GM10266 (cell line): ENCODE measurements at regions not wholly inside any gene's neighbourhood (a gene's known extent, or its start where the extent isn't known, plus 50 kb on each side); places are given as distances from the start of the nearest gene placed in this dataset.

Experiments
- DNase-seq: peaks from one replicate; pipeline ENCODE4 v3.0.0; 2012; ENCODE audit errors: extremely low spot score
- TF ChIP-seq, protein P1 (sequence below): IDR thresholded peaks from 2 replicates; pipeline ENCODE4 v1.5.1; 2012; ENCODE audit warnings: mild to moderate bottlenecking, low read depth; ENCODE audit not compliant: control insufficient read depth, insufficient read depth; ENCODE audit errors: missing control alignments

DNA sequence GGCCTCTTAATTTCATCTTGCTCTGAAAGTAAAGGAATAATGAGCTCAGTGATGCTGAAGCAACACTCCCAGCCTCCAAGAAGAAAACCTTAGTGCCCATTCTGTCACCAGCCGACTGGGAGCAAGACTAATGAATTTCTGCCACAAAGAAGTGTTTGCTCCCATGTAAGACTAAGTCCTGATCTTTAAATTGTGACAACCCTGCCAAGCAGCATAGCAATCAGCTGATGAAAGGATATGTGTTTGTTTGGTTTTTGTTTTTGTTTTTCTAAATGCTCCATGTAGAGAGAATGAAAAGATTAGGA is 113.7 kb upstream of the PALMD start:
- TF ChIP-seq, protein P1, sequence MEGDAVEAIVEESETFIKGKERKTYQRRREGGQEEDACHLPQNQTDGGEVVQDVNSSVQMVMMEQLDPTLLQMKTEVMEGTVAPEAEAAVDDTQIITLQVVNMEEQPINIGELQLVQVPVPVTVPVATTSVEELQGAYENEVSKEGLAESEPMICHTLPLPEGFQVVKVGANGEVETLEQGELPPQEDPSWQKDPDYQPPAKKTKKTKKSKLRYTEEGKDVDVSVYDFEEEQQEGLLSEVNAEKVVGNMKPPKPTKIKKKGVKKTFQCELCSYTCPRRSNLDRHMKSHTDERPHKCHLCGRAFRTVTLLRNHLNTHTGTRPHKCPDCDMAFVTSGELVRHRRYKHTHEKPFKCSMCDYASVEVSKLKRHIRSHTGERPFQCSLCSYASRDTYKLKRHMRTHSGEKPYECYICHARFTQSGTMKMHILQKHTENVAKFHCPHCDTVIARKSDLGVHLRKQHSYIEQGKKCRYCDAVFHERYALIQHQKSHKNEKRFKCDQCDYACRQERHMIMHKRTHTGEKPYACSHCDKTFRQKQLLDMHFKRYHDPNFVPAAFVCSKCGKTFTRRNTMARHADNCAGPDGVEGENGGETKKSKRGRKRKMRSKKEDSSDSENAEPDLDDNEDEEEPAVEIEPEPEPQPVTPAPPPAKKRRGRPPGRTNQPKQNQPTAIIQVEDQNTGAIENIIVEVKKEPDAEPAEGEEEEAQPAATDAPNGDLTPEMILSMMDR: no peak
- DNase-seq: no peak

DNA sequence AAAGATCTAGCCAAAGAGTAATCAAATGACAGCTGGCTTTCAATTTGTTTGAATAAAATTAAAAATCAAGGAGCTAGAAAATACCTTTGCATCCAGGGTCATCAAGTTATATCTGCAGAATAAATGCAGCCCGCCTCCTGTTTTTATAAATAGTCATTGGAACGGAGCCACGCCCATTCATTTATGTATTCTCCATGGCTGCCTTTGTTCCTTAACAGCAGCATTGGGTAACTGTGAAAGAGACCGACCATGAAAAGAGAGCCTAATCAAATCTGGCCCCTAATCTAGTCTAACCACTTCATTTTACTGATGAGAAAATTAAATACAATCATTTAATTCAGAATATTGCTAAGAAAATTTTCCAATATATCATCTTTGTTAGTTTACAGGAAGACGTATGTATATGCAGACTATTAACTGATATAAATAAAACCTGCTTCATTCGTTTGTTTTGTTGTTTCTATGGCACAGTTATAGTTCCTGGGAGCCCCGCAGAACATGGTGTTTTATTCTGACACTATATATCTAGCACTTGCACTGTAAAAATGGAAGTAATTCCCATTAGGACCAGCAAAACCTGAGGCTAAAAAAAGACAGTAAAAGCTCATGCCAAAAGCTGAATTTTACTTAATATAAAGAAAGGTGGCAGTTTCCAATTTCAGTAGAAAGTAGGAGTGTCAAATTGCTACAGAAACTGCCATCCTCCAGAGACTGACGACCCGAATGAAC is 111.8 kb upstream of the PALMD start:
- TF ChIP-seq, protein P1: no peak
- no peak for DNase-seq

DNA sequence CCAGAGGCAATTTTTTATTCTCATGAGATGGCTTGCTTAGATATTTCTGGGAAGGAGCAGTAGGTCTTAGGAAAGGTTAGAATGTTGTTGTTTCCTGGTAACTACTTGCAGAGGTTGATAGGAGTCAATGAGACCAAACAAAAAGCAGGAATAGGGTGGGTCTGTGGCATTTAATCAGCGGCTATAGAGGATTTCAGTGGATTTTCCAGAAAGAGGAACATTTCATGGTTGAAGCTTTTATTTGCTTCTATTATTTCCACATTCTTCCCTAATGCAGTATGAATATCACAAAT is 111.3 kb upstream of the PALMD start:
- no peak for DNase-seq
- TF ChIP-seq, protein P1: no peak

DNA sequence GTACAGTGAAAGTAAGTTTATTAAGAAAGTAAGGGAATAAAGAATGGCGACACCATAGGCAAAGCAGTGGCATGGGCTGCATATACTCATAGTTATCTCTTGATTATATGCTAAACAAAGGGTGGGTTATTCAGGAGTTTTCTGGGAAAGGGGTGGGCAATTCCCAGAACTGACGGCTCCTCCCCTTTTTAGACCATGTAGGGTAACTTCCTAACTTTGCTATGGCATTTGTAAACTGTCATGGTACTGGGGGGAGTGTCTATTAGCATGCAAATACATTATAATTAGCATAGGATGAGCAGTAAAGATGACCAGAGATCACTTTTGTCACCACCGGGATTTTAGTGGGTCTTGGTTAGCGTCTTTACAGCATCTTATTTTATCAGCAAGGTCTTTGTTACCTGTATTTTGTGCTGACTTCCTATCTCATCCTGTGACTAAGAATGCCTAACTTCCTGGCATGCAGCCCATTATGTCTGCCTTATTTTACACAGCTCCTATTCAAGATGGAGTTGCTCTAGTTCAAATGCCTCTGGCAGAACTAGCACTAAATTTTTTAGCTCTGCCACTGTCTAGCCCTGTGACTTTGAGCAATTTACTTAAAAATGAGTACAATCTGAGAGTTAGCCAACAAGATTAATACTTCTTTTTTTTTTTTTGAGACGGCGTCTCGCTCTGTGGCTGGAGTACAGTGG is 110.3 kb upstream of the PALMD start:
- DNase-seq: no peak
- TF ChIP-seq, protein P1: no peak

DNA sequence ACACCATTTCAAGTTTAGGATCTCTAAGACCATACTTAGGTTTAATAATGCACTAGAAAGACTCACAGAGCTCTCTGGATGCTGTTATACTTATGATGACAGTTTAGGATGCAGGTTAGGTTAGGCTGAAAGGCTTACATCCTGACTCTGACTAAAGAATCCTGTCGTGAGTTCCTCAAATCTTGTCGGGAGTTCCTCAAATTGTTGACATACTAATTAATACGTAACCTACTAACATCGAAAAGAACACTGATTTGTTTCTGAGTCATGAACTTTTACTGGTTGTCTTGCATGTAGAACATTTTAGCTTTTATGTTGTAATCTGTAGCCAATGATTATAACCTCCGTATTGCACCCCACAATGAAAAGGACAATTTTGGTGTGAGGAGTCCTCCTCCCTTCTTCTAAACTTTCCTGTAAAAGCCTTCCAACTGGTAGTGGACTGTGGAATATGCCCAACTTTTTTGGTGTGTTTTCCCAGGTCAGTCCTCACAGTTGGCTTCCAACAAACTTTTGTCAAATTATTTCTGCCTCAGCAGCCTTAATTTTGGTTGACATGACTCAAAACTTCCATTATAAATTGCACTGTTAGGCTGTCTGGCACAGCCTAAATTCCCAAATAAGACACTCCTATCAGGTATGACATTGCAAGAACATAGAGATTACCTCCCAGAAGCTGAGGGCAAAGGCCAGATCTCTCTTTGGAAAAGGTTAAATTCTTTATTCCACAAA is 107.9 kb upstream of the PALMD start:
- TF ChIP-seq, protein P1: no peak
- DNase-seq: no peak

DNA sequence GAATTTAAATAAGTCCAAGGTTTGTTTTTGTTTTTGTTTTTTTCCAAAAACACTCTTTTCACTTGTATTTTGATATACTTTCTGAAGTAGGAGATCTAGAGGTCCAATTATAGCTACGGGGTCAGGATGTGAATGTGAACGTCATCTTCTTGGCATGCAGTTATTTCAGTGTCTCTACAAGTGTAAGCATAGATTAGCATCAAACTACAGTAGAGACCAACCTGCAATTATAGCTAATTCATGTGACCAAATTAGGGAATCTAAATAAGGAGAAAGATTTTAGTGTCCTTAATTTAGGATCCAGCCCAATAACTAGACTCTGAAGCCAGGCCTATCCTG is 107.3 kb upstream of the PALMD start:
- TF ChIP-seq, protein P1: no peak
- DNase-seq: no peak

DNA sequence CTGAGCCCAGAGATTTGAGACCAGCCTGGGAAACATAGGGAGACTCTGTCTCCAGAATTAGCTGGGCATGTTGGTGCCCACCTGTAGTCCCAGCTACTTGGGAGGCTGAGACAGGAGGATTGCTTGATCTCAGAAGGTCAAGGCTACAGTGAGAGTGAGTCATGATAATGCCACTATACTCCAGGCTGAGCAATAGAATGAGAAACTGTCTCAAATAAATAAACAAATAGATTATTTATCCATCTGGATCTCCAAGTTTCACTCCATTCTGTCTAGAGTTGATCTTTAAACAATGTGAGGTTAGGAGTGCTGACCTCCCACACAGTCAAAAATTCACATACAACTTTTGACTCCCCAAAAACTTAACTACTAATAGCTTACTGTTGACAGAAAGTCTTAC is 106.8 kb upstream of the PALMD start:
- DNase-seq: no peak
- TF ChIP-seq, protein P1: no peak
